Stimulated activated CD4-positive, alpha-beta T cell treated with anti-CD3 and anti-CD28 coated beads, Interleukin-2, amount 100 ng/mL, for 48 hours (primary cell): ENCODE measurements at regions not wholly inside any gene's neighbourhood (a gene's known extent, or its start where the extent isn't known, plus 50 kb on each side); places are given as distances from the start of the nearest gene placed in this dataset.

Experiments used
- DNase-seq, 2 donors: peaks; one replicate each; pipeline ENCODE4 v3.0.0-alpha.2; 2020

GRCh38 chr10:128377988-128378387 is 251.8 kb upstream of the MKI67 start:
- DNase-seq: no peak

- no peak for DNase-seq
Observed at GRCh38 chr10:128380946-128381345, 254.7 kb upstream of the MKI67 start.

GRCh38 chr10:128382225-128382624 is 256.0 kb upstream of the MKI67 start:
- DNase-seq: no peak

DNA sequence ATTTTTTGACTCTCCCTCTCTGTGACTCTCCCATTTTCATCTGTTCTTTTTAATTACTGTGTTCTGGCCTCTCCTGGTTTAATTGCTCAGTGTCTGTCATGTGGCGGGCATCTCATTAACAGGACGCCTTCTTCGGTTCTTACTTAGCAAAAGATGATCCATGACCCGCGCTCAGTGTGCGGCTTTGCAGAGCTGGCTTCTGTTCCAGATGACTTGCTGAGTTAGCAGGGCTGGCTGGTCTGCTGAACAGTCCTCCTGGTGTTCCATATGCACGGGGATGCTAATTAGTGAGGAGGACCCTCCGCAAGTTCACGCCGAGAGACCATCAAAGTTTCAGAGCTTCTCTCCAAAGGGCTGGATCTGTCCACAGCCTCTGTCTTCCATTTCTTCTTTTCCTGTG is 258.6 kb upstream of the MKI67 start:
- DNase-seq: no peak

DNA sequence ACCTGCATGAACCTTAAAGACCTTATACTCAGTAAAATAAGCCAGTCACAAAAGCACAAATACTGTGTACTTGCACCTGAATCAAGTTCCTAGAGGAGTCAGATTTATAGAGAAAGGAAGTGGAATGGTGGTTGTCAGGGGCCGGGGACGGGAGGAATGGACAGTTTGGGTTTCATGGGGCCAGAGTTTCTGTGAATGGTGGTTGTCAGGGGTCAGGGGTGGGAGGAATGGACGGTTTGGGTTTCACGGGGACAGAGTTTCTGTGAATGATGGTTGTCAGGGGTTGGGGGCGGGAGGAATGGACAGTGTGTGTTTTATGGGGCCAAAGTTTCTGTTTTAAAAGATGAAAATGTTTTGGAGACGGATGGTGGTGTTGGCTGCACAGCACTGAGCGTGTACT is 260.0 kb upstream of the MKI67 start:
- no peak for DNase-seq

- DNase-seq: no peak
Observed at GRCh38 chr10:128386816-128387604, 260.8 kb upstream of the MKI67 start.

DNA sequence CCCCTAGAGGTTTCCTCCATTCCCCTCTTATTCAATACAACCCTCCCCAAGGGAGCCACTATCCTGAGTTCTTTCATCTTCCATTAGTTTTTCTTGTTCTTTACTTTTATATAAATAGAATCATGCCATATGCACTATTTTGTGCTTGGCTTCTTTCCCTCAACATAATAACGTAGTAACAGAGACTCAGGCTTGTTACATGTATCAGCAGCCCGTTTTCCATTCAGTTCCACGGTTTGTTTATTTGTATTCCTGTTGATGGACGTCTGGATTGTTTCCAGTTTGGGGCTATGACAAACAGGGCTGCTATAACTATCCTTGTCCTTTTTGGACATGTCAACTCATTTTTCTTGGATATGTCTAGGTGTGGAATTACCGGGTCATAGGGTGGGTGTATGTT is 264.4 kb upstream of the MKI67 start:
- no peak for DNase-seq

DNA sequence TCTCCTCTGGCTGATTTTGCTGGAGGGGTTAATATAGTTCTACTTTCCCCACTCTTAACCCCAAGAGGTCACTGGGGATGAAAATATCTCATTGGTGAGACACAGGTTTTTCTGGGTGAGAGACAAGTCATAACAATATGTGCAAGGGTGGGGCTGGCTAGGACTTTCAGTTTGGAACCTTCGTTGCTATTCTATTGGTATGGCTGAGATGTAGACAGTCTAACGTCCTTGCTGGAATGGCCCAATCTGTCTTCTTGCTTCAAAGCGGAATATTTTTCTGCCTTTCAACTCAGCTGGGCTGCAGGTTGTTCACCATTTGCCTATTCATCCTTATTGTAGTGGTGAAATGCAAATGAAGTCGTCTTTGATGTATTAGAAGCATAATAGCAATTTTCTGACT is 267.3 kb upstream of the MKI67 start:
- DNase-seq: no peak

DNA sequence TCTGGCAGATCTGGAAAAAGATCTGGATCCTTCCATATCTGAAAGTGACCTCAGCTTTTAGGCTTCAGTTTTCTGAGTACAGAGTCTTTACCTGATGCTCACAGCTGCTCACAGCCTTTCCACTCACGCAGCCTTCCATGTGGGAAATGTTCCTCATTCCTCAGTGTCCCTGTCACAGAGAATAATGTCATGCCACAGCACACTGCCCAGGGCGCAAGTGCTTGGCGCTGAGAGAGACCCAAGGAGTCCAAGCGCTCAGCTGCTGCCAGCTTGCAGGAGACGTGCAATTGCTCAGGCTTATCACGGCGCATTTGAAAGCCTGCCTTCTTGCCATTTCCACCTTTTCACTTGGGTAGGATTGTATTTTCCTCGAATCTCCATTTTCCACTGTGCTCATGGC is 271.9 kb upstream of the MKI67 start:
- DNase-seq: no peak

DNA sequence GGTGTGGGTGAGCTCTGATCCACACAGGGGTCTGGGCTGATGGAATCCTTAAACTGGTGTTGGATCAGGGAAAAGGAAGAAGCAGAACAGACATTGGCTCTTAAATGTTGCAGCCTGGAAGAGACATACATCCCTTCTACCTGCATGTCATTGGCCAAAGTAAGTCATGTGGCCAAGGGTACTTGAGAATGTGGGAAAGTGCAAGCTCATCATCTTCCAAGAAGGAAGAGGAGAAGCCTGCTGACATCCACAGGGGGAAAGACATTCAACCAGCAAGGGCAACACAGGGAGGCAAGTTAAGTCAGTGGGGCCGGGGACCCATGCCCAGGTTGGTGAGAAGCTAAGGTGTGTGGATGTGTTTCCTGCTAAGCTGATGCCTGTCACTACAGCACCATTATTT is 272.8 kb upstream of the MKI67 start:
- DNase-seq: no peak

GRCh38 chr10:128400564-128400963 is 274.3 kb upstream of the MKI67 start:
- no peak for DNase-seq

- no peak for DNase-seq
Observed at GRCh38 chr10:128405450-128405849, 279.2 kb upstream of the MKI67 start.

GRCh38 chr10:128411643-128412042 is 285.4 kb upstream of the MKI67 start:
- no peak for DNase-seq

DNA sequence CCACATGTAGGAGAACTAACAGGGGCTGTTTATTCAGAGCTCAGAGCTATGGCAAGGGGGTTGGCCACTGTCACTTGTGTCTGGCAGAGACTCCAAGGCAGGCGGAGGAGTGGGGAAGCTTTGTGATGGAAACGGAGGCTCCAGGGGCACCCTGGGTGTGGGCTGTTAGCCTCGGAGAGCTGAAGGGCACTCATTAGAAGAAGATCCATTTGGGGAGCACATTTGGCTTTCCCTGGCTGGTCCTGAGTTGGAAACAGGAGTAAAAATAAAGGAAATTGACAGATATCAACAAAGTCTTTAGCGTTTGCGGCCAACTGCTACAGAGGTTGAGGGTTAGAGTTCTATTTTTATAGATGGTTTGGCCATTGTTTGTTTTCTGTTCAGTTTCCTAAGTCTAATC is 288.3 kb upstream of the MKI67 start:
- DNase-seq: no peak

DNA sequence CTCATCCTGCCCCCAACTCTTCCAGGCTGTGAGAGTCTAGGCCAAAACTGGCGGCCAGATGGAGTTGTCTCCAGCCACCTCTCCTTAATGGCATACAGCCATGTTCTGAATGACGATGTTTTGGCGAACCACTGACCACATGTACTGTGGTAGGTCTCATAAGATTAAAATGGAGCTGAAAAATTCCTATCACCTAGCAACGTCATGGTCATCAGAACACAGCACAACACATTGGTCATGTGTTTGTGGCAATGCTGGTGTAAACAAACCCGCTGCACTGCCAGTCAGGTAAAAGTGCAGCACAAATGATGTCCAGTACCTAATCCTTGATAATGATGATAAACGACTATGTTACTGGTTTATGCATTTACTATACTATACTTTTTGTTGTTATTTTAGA is 290.0 kb upstream of the MKI67 start:
- no peak for DNase-seq

DNA sequence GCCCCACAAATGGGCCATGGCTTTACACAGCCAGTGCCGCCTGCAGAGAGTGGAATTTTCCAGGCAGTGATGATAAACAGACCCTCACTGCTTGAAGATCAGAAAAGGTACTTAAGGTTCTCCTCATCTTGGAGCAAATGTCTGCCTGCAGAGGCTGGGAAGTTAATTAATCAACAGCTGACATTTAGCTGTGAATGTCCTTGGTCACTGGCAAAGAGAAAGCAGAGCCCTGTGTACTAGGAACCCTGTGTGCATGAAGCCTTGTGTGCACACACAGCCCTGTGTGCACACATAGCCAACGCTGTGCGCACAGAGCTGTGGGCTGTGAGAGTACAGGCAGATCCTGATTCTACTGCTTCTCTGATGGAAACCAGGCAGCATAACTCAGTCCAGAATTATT is 291.6 kb upstream of the MKI67 start:
- no peak for DNase-seq

GRCh38 chr10:128418819-128419218 is 292.6 kb upstream of the MKI67 start:
- DNase-seq: no peak

DNA sequence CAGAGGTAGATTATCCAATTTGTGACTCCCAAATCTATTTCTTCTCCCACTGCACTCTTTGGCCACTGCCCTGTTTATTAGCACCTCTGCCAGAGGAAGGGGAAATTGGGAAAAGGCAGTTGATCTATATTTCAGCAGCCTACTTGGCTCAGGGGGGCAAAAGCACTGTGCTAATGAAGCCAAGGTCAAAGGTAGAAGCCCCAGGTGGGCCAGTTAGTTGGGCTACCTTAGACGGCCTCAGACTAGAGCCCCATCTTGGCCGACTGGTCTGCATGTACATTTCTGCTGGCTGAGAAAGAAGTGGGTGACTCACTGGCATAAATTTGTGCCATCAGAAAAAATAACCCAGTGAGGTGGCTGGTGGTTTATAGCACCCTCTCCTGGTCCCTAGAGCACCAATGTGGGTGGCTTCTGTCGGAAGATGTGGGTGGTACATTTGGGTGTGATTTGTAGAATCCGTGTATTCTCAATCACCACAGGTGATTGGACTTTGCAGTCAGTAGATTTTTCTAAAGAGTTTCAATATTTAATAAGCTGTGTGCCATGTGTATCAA is 293.3 kb upstream of the MKI67 start:
- no peak for DNase-seq

- no peak for DNase-seq
Observed at GRCh38 chr10:128420623-128421022, 294.4 kb upstream of the MKI67 start.

DNA sequence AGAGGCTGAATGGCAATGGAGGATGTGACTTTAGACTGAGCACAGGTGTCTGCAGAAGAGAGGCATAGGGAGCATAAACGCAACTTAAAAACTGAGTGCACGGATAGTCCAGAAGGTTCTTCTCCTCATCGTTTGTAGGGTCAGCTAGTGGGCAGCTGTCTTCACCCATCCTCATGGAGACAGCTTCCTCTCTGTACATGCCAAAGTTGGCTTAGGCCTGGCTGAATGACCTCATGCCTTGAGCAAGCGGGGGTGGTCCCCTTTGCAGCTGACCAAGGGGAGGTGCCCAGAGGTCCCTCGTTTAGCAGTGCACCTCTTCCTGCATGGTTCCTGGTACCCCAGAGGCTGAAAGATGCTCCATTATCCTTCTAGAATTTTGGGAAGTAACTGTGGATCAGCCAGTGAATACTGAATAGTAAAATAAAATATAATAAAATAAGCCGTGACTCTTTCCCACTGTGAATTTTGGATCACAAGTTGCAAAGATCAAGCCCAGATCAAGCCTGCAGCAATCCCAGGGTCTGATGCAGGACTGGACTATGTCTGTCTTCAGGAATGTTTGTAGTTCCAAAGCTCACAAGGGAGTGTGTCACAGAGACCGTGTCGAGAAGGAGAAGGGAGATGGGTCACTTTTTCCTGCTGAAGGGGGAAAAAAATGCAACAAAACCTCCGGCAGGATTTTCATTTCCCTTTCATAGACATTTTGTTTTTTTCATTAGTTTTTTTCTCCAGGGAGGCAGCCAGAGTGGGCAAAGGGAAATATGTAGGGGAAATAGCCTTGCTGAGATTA is 295.3 kb upstream of the MKI67 start:
- no peak for DNase-seq

DNA sequence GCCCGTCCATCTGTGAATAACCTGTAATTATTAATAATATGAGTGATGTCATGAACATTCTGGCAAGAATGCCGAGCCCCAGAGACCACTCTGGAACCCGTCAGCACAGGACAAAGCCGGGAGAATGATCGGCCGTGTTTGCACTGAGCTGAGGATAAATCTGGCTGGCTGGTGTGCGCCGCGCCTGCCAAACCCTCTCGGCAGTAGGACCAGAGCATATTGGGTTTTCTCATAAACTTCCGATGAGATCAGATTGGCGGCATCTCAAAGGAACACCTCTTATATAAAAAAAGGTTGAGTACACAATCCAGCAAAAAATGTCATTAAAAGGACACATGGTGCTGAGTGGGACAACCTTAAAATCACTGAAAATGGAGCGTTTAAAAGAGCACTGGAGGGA is 296.0 kb upstream of the MKI67 start:
- DNase-seq: no peak

DNA sequence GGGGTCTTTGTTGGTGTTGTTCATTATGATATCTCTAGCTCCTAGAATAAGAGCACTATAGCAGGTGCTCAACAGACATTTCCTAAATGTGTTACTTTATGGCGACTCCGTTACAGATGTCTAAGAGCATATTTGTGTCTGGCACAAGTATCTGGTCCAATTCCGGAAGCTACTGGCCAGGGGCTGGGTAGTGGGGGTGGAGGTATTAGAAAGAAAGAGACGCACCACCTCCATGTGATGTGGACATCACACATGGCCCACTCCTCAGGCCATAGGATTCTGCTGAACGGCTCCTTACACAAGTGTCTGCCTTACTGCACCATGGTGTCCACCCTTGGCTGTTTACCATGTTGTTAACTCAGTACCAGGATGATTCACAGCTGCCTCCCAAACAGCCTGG is 296.8 kb upstream of the MKI67 start:
- DNase-seq: no peak

- DNase-seq: no peak
Observed at GRCh38 chr10:128429321-128429720, 303.1 kb upstream of the MKI67 start.

- no peak for DNase-seq
Observed at GRCh38 chr10:128429835-128430513, 303.8 kb upstream of the MKI67 start.
